KMS-11 (cell line): ENCODE measurements at regions not wholly inside any gene's neighbourhood (a gene's known extent, or its start where the extent isn't known, plus 50 kb on each side); places are given as distances from the start of the nearest gene placed in this dataset.

ENCODE experiments used
- H2AFZ ChIP-seq: fragments of 200-600 bp; sonication (generic); 2 replicates; pipeline ENCODE4 v1.6.1; 2016; ENCODE audit warnings: antibody characterized with exemption, mixed run types, low read depth
- H3K27ac ChIP-seq: fragments of 200-600 bp; sonication (generic); 2 replicates; pipeline ENCODE4 v1.6.1; 2016; ENCODE audit warnings: mild to moderate bottlenecking, mixed run types
- H3K27me3 ChIP-seq: fragments of 200-600 bp; sonication (generic); 2 replicates; pipeline ENCODE4 v1.6.1; 2017; ENCODE audit warnings: mild to moderate bottlenecking, low read depth, mixed run types, moderate library complexity; ENCODE audit not compliant: insufficient read depth
- H3K36me3 ChIP-seq: fragments of 200-600 bp; sonication (generic); 2 replicates; pipeline ENCODE4 v1.6.1; 2017; ENCODE audit warnings: mild to moderate bottlenecking, mixed run types; ENCODE audit not compliant: insufficient read depth
- H3K4me1 ChIP-seq: fragments of 200-600 bp; sonication (generic); 2 replicates; pipeline ENCODE4 v1.6.1; 2016; ENCODE audit warnings: mild to moderate bottlenecking, low read depth, mixed run types; ENCODE audit not compliant: poor library complexity, severe bottlenecking
- H3K4me2 ChIP-seq: fragments of 200-600 bp; sonication (generic); 2 replicates; pipeline ENCODE4 v1.7.0; 2016; ENCODE audit warnings: mild to moderate bottlenecking, mixed run types
- H3K4me3 ChIP-seq: fragments of 200-600 bp; sonication (generic); IDR thresholded peaks from 2 replicates; pipeline ENCODE4 v1.6.1; 2017; ENCODE audit warnings: low read depth, low read length, mixed read lengths; ENCODE audit not compliant: insufficient read depth
- H3K79me2 ChIP-seq: fragments of 200-600 bp; sonication (generic); 2 replicates; pipeline ENCODE4 v1.6.1; 2016; ENCODE audit warnings: low read depth, mixed run types; ENCODE audit not compliant: insufficient read depth
- H3K9ac ChIP-seq: fragments of 200-600 bp; sonication (generic); 2 replicates; pipeline ENCODE4 v1.6.1; 2016; ENCODE audit warnings: mild to moderate bottlenecking, mixed run types
- H4K20me1 ChIP-seq: fragments of 200-600 bp; sonication (generic); 2 replicates; pipeline ENCODE4 v1.6.1; 2016; ENCODE audit warnings: mild to moderate bottlenecking, mixed run types; ENCODE audit not compliant: insufficient read depth
- CTCF ChIP-seq: fragments of 200-600 bp; sonication (generic); conservative IDR thresholded peaks from 2 replicates; pipeline ENCODE4 v1.6.1; 2017; ENCODE audit warnings: low read depth, mild to moderate bottlenecking, antibody characterized with exemption, low read length, moderate library complexity, mixed read lengths

DNA sequence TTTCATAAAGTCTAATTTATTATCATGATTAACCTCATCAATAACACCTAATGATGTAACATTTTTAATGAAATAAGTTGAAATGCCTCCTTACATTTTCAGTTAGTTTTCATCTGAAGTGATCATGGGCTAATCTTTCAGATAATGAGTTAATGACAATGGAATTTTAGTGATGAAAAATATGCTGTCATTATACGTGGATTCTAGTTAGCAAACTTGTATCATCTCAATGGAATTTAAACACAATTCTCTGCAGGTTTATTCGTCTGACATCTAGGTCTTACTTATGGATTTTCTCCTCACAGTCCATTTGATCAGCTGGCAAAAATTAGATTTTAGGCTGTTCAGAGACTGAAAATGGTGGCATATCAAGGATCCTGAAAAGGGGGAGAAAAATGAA, 885.0 kb downstream of the SLC4A3 start:
- H3K27ac ChIP-seq: no peak overlapping the region
- no peak overlapping the region for H2AFZ ChIP-seq
- no peaks in the 10 kb centered on the region for H4K20me1 ChIP-seq
- H3K9ac ChIP-seq: no peak overlapping the region
- H3K27me3 ChIP-seq: no peaks in the 10 kb centered on the region
- no peaks in the 10 kb centered on the region for H3K36me3 ChIP-seq
- no peaks in the 10 kb centered on the region for H3K4me1 ChIP-seq
- no peak overlapping the region for H3K4me3 ChIP-seq
- H3K79me2 ChIP-seq: no peaks in the 10 kb centered on the region
- no peak for TF ChIP-seq CTCF
- H3K4me2 ChIP-seq: no peak overlapping the region

DNA sequence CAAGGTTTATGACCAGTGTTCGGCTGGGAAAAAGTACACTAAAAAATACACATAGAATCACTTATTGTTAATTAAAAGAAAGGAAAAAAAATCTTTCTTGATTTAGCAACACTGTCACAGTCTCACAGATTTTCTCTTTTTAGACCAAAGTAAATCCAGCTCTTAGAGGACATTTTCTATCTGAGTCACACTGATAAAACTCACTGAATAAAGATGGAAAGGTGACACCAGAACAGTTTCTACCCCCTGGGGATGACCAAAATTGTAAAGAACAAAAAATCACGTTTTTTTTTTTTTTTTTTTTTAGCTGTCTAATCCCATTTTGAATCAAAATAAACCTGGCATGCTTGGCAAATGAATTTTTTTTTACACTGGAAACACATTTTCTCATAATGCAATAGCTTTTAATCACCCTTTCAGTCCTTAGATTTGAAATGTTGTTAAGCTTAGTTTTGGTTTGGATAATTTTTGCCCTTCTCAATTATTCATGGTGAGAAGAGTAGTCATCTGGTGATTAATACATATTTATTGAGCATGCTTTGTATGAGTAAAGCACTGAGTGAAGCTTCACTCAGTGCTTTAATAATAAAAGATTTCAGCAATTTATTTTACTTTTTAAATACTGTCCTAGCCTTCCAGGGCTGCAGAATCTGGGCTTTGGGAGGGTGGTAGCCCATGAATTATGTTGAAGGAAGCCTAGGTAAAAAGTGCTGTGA, 886.3 kb downstream of the SLC4A3 start:
- H2AFZ ChIP-seq: no peak overlapping the region
- no peak for TF ChIP-seq CTCF
- no peaks in the 10 kb centered on the region for H3K36me3 ChIP-seq
- H3K4me3 ChIP-seq: no peak overlapping the region
- H4K20me1 ChIP-seq: no peaks in the 10 kb centered on the region
- no peak overlapping the region for H3K4me2 ChIP-seq
- H3K79me2 ChIP-seq: no peaks in the 10 kb centered on the region
- no peak overlapping the region for H3K9ac ChIP-seq
- no peaks in the 10 kb centered on the region for H3K27me3 ChIP-seq
- no peaks in the 10 kb centered on the region for H3K4me1 ChIP-seq
- H3K27ac ChIP-seq: no peak overlapping the region

GRCh38 chr2:220521551-220521950, 894.1 kb downstream of the SLC4A3 start:
- H4K20me1 ChIP-seq: no peaks in the 10 kb centered on the region

DNA sequence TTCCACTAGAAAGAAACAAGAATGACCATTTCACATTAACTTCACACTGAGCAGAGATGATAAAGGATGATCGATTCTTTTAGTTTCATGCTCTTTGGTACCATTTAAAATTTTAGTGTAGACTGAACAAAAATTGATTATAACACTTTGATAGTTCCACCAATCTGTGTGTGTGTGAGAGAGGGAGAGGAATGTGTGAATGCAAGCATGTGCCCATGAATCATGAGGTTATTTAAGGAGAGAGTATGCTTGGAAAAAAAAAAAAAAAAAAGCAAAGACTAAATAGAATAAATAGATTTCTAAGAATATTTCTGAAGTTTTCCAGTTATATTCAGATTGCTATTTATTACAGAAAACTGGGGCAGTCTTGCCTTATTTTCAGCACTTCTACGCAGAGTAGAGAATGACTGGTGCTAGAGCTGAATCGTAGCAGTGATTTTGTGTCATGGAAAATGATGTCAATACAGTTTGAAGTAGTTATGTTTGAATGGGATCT, 900.8 kb downstream of the SLC4A3 start:
- no peak for TF ChIP-seq CTCF

More at GRCh38 chr2:220521551-220521950, 894.1 kb downstream of the SLC4A3 start:
- H3K4me1 ChIP-seq: no peaks in the 10 kb centered on the region
- no peaks in the 10 kb centered on the region for H3K36me3 ChIP-seq
- no peak overlapping the region for H3K4me3 ChIP-seq
- H3K27me3 ChIP-seq: no peaks in the 10 kb centered on the region
- no peak overlapping the region for H3K9ac ChIP-seq
- no peak overlapping the region for H2AFZ ChIP-seq
- TF ChIP-seq CTCF: no peak
- H3K4me2 ChIP-seq: no peak overlapping the region
- H3K79me2 ChIP-seq: no peaks in the 10 kb centered on the region
- H3K27ac ChIP-seq: no peak overlapping the region

More for the DNA sequence above, 900.8 kb downstream of the SLC4A3 start:
- Histone ChIP-seq H3K79me2 (no peaks in the 10 kb centered on the region), H3K36me3 (no peaks in the 10 kb centered on the region), H3K4me2 (no peak overlapping the region), H2AFZ (no peak overlapping the region), H3K4me3 (no peak overlapping the region), H3K4me1 (no peaks in the 10 kb centered on the region), H4K20me1 (no peaks in the 10 kb centered on the region), H3K9ac (no peak overlapping the region), H3K27ac (no peak overlapping the region), H3K27me3 (no peaks in the 10 kb centered on the region)
